GM23248 (cell line): ENCODE measurements at regions not wholly inside any gene's neighbourhood (a gene's known extent, or its start where the extent isn't known, plus 50 kb on each side); places are given as distances from the start of the nearest gene placed in this dataset.

Source experiments
- EZH2 ChIP-seq: fragments of 200-600 bp; sonication (generic); IDR thresholded peaks from 2 replicates; pipeline ENCODE4 v1.6.1; 2018; ENCODE audit warnings: antibody characterized with exemption, mild to moderate bottlenecking; ENCODE audit not compliant: insufficient read depth, poor library complexity, severe bottlenecking
- EZH2phosphoT487 ChIP-seq: fragments of 200-600 bp; sonication (generic); IDR thresholded peaks from 2 replicates; pipeline ENCODE4 v1.6.1; 2018; ENCODE audit warnings: antibody characterized with exemption, moderate library complexity, mild to moderate bottlenecking, low read depth; ENCODE audit not compliant: insufficient read depth

- TF ChIP-seq EZH2 = no peak
- no peak for TF ChIP-seq EZH2phosphoT487
Measured at GRCh38 chr3:106033654-106034053, 164.8 kb upstream of the CBLB start.
